ENCODE measurements at regions not wholly inside any gene's neighbourhood (a gene's known extent, or its start where the extent isn't known, plus 50 kb on each side); places are given as distances from the start of the nearest gene placed in this dataset.

GRCh38 chr5:37966291-37966690 is 126.5 kb upstream of the GDNF start:
- TF ChIP-seq CTCF (IDR thresholded peaks at IDR 0.05) (no peak), POLR2A (IDR thresholded peaks at IDR 0.05) (no peak)

Measured in body of pancreas (tissue), 4 donors.